HepG2 (cell line): ENCODE measurements at regions not wholly inside any gene's neighbourhood (a gene's known extent, or its start where the extent isn't known, plus 50 kb on each side); places are given as distances from the start of the nearest gene placed in this dataset.

ENCODE experiments used
- ATAC-seq: fragments of 200-7000 bp; cut with Tn5 transposase; 3 replicates; pipeline ENCODE4 v1.9.1; 2020; ENCODE audit warnings: mild to moderate bottlenecking, moderate library complexity
- BruUV-seq: library from RNA; stranded (reverse); fragments of 400-500 nt; replicated peaks from 2 replicates; lab custom pipeline; 2021; lab: Mats Ljungman, UMichigan
- CTCF ChIA-PET: fragments of 300-600 bp; formaldehyde crosslinking; extraction: SDS; loops from one replicate; lab custom pipeline; 2021; ENCODE audit warnings: low total read pairs, inconsistent platforms, low intra/inter-chr PET ratio; lab: Yijun Ruan, JAX
- POLR2A ChIA-PET: fragments of 350-600 bp; sonication (Branson Sonifier 250); formaldehyde crosslinking; loops from one replicate; lab custom pipeline; 2020; ENCODE audit warnings: antibody characterized with exemption, inconsistent platforms; lab: Yijun Ruan, JAX
- DNase-seq: peaks from one replicate; pipeline ENCODE4 v3.0.0-alpha.2; 2015; ENCODE audit warnings: low spot score
- FAIRE-seq: peaks from 3 replicates; lab custom pipeline; 2011; peaks lifted over from hg19 to GRCh38; lab: Jason Lieb, UNC
- H2AFZ ChIP-seq: one replicate; pipeline ENCODE4 v1.6.1; 2011; ENCODE audit warnings: low read length, inconsistent platforms
- H3K27ac ChIP-seq: fragments of 300-600 bp; 3 replicates; pipeline ENCODE4 v1.8.0; 2011; ENCODE audit warnings: mixed run types, mild to moderate bottlenecking, mixed read lengths, low read length, inconsistent platforms; ENCODE audit not compliant: insufficient read depth; ENCODE audit errors: extremely low read length
- H3K27me3 ChIP-seq, 2 experiments: fragments of 200-600 bp in 1 of 2; 2 replicates in 1 of 2; 3 replicates in 1 of 2; pipeline versions ENCODE4 v1.6.0 to v1.8.0; 2011; ENCODE audit warnings: low read length in 2 of 2, mild to moderate bottlenecking in 2 of 2, moderate library complexity in 2 of 2, inconsistent platforms in 1 of 2; ENCODE audit not compliant: insufficient read depth in 2 of 2, control insufficient read depth in 1 of 2
- H3K36me3 ChIP-seq, 2 experiments: fragments of 200-600 bp in 1 of 2; replicated peaks in 1 of 2; 2 replicates in 1 of 2; 3 replicates in 1 of 2; pipeline versions ENCODE4 v1.5.1 to v1.8.0; 2011; ENCODE audit warnings: low read length in 2 of 2, inconsistent platforms in 1 of 2; ENCODE audit not compliant: insufficient read depth in 2 of 2, control insufficient read depth in 1 of 2
- H3K4me1 ChIP-seq: 2 replicates; pipeline ENCODE4 v1.5.1; 2012; ENCODE audit warnings: low read length, inconsistent platforms; ENCODE audit not compliant: insufficient read depth
- H3K4me2 ChIP-seq: 2 replicates; pipeline ENCODE4 v1.6.0; 2011; ENCODE audit warnings: low read depth, low read length, inconsistent platforms
- H3K4me3 ChIP-seq, 3 experiments: fragments of 200-600 bp in 1 of 3; sonication (generic), shearing (Covaris generic) in 1 of 3; replicated peaks in 1 of 3; 2 replicates each; pipeline ENCODE4 v1.5.1; 2011 to 2016; ENCODE audit warnings: low read length in 3 of 3, inconsistent platforms in 2 of 3, low read depth in 2 of 3, mild to moderate bottlenecking in 2 of 3, control low read depth in 1 of 3, mixed read lengths in 1 of 3; ENCODE audit not compliant: insufficient read depth in 1 of 3
- H3K79me2 ChIP-seq: one replicate; pipeline ENCODE4 v1.6.1; 2011; ENCODE audit warnings: low read length, inconsistent platforms; ENCODE audit not compliant: insufficient read depth
- H3K9ac ChIP-seq: 2 replicates; pipeline ENCODE4 v1.6.0; 2011; ENCODE audit warnings: mild to moderate bottlenecking, low read depth, low read length, inconsistent platforms; ENCODE audit not compliant: insufficient read depth
- H3K9me3 ChIP-seq: 2 replicates; pipeline ENCODE4 v1.5.1; 2012; ENCODE audit warnings: mild to moderate bottlenecking, low read length
- H4K20me1 ChIP-seq: 2 replicates; pipeline ENCODE4 v1.6.0; 2011; ENCODE audit warnings: inconsistent platforms, mild to moderate bottlenecking, low read length, moderate library complexity; ENCODE audit not compliant: insufficient read depth
- ATAD3A ChIP-seq: sonication (generic); formaldehyde crosslinking; IDR thresholded peaks from 2 replicates; pipeline ENCODE4 v1.4.0; 2020; ENCODE audit warnings: missing genetic modification reagents
- HNF4A ChIP-seq: sonication (generic); formaldehyde crosslinking; IDR thresholded peaks from 2 replicates; pipeline ENCODE4 v1.4.0; 2020; ENCODE audit warnings: missing genetic modification reagents
- JDP2 ChIP-seq: sonication (generic); formaldehyde crosslinking; IDR thresholded peaks from 2 replicates; pipeline ENCODE4 v1.8.1; 2022; ENCODE audit warnings: missing genetic modification reagents, borderline replicate concordance
- KDM5A ChIP-seq: fragments of 200-600 bp; sonication (generic); IDR thresholded peaks from 2 replicates; pipeline ENCODE4 v1.7.0; 2018; ENCODE audit warnings: antibody characterized with exemption, mild to moderate bottlenecking, low read length, borderline replicate concordance
- MAF1 ChIP-seq: sonication (generic); formaldehyde crosslinking; IDR thresholded peaks from 2 replicates; pipeline ENCODE4 v1.5.0; 2020; ENCODE audit warnings: missing genetic modification reagents, borderline replicate concordance
- PRMT3 ChIP-seq: sonication (generic); formaldehyde crosslinking; IDR thresholded peaks from 2 replicates; pipeline ENCODE4 v1.8.1; 2022; ENCODE audit warnings: low read depth, mild to moderate bottlenecking, moderate library complexity, missing genetic modification reagents, borderline replicate concordance
- REXO4 ChIP-seq: sonication (generic); formaldehyde crosslinking; IDR thresholded peaks from 2 replicates; pipeline ENCODE4 v1.8.0; 2022; ENCODE audit warnings: missing genetic modification reagents, mild to moderate bottlenecking, borderline replicate concordance
- SETDB1 ChIP-seq: sonication (generic); formaldehyde crosslinking; IDR thresholded peaks from 2 replicates; pipeline ENCODE4 v1.5.1; 2020; ENCODE audit warnings: missing genetic modification reagents, mild to moderate bottlenecking, borderline replicate concordance
- SPEN ChIP-seq: sonication (generic); formaldehyde crosslinking; IDR thresholded peaks from 2 replicates; pipeline ENCODE4 v1.5.1; 2020; ENCODE audit warnings: low read depth, mild to moderate bottlenecking, missing genetic modification reagents
- TARDBP ChIP-seq: sonication (generic); formaldehyde crosslinking; IDR thresholded peaks from 2 replicates; pipeline ENCODE4 v1.8.0; 2022; ENCODE audit warnings: mild to moderate bottlenecking, missing genetic modification reagents
- ZNF292 ChIP-seq: sonication (generic); formaldehyde crosslinking; IDR thresholded peaks from 2 replicates; pipeline ENCODE4 v1.8.1; 2022; ENCODE audit warnings: mild to moderate bottlenecking, low read depth, missing genetic modification reagents, borderline replicate concordance
- ZNF33A ChIP-seq: sonication (generic); formaldehyde crosslinking; IDR thresholded peaks from 2 replicates; pipeline ENCODE4 v1.5.1; 2020; ENCODE audit warnings: missing genetic modification reagents, mild to moderate bottlenecking, moderate library complexity, borderline replicate concordance
- ZNF451 ChIP-seq: sonication (generic); formaldehyde crosslinking; IDR thresholded peaks from 2 replicates; pipeline ENCODE4 v1.5.0; 2020; ENCODE audit warnings: mild to moderate bottlenecking, missing genetic modification reagents
- ZNF572 ChIP-seq: sonication (generic); formaldehyde crosslinking; IDR thresholded peaks from 2 replicates; pipeline ENCODE4 v1.5.1; 2020; ENCODE audit warnings: mild to moderate bottlenecking, missing genetic modification reagents
- ZNF615 ChIP-seq: sonication (generic); formaldehyde crosslinking; IDR thresholded peaks from 2 replicates; pipeline ENCODE4 v1.5.0; 2020; ENCODE audit warnings: mild to moderate bottlenecking, missing genetic modification reagents, borderline replicate concordance
- ZNF619 ChIP-seq: sonication (generic); formaldehyde crosslinking; IDR thresholded peaks from 2 replicates; pipeline ENCODE4 v1.4.0; 2020; ENCODE audit warnings: mild to moderate bottlenecking, missing genetic modification reagents
- ZZZ3 ChIP-seq: sonication (generic); formaldehyde crosslinking; IDR thresholded peaks from 2 replicates; pipeline ENCODE4 v1.4.0; 2020; ENCODE audit warnings: missing genetic modification reagents, mild to moderate bottlenecking, borderline replicate concordance
- WGBS: methylation state at CpG from one replicate; pipeline ENCODE4 v1.1.6; 2017; ENCODE audit warnings: low lambda C conversion rate; 5-methylcytosine and 5-hydroxymethylcytosine counted together
- in situ Hi-C: cut with HindIII; loops from 2 replicates; pipeline ENCODE4 v1.10.0; 2017; ENCODE audit warnings: low pct_unique_long_range_greater_than_20kb; ENCODE audit not compliant: extremely low pct_ligation_motif_present
- intact Hi-C: fragments of 100-400 bp; cut with micrococcal nuclease; formaldehyde crosslinking; loops from one replicate; pipeline ENCODE4 v1.10.0; 2022; ENCODE audit not compliant: unreplicated experiment

DNA sequence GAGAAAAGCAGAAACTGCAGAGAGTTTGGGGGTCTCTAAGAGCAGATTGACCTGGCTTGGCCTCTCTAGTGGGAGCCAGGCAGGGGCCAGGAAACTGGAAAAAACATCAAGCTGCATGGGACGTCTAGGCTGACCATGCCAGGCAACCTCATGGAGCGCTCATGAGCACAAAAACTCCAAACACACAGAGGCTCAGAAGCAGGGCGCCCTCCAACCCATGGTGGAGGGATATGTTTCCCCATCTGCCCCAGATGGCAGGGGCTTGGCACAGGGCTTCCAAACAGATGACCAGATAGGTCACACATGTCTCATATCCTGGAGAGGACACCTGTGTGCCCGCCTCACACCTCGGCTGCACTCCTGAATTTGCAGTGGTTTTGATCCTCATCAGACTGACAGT lies 879.0 kb downstream of the UQCRFS1 start:
- H3K27me3 ChIP-seq = no peaks in the 10 kb centered on the region
- peaks cover 97% of the 10 kb centered on the region for H3K9me3 ChIP-seq
- TF ChIP-seq ZNF615 (CRISPR knock-in tag) = no peak
- no peak for TF ChIP-seq ZNF292 (CRISPR knock-in tag)
- no peak for TF ChIP-seq SPEN (CRISPR knock-in tag)
- no peak for TF ChIP-seq TARDBP (CRISPR knock-in tag)
- TF ChIP-seq ZNF451 = no peak
- no peak for TF ChIP-seq PRMT3 (CRISPR knock-in tag)
- no peak for TF ChIP-seq JDP2 (CRISPR knock-in tag)
- no peak for TF ChIP-seq KDM5A
- TF ChIP-seq ZNF619 (CRISPR knock-in tag) = no peak
- TF ChIP-seq ZNF33A = no peak
- TF ChIP-seq MAF1 (CRISPR knock-in tag) = no peak
- no peak for TF ChIP-seq ZZZ3 (CRISPR knock-in tag)
- TF ChIP-seq SETDB1 (CRISPR knock-in tag) = no peak
- TF ChIP-seq ZNF572 (CRISPR knock-in tag) = no peak
- no peak for TF ChIP-seq HNF4A
- TF ChIP-seq ATAD3A (CRISPR knock-in tag) = no peak
- no peak for TF ChIP-seq REXO4
- TF ChIP-seq, all 625 proteins: peak for 0
- FAIRE-seq = no peak
- intact Hi-C loops = no loop called here
- ATAC-seq = no peak
- no peak for DNase-seq
- H4K20me1 ChIP-seq = no peaks in the 10 kb centered on the region
- in situ Hi-C loops = no loop called here
- H2AFZ ChIP-seq = no peak overlapping the region
- no CpG with 5 or more reads among the region's 5 CpGs for WGBS
- no peaks in the 10 kb centered on the region for H3K4me1 ChIP-seq
- no peaks in the 10 kb centered on the region for H3K36me3 ChIP-seq
- no peak overlapping the region for H3K9ac ChIP-seq
- ChIA-PET CTCF (no interaction called here), POLR2A (no interaction called here)
- H3K27ac ChIP-seq = no peak overlapping the region
- H3K4me2 ChIP-seq = no peak overlapping the region
- no TSS peak for BruUV-seq
- no peak overlapping the region for H3K4me3 ChIP-seq
- H3K79me2 ChIP-seq = no peaks in the 10 kb centered on the region
